Peyer's patch (tissue), 4 donors: ENCODE measurements at regions not wholly inside any gene's neighbourhood (a gene's known extent, or its start where the extent isn't known, plus 50 kb on each side); places are given as distances from the start of the nearest gene placed in this dataset.

Experiments
- DNase-seq, 3 donors: peaks; one replicate each; pipeline ENCODE4 v3.0.0-alpha.2; 2017 to 2019
- H3K27ac ChIP-seq, 4 donors: fragments of 200-600 bp; sonication (generic); one replicate each; pipeline ENCODE4 v1.5.1; 2016 to 2019
- H3K27me3 ChIP-seq, 2 donors: fragments of 200-600 bp; sonication (generic); one replicate each; pipeline ENCODE4 v1.5.1; 2019
- H3K36me3 ChIP-seq, 3 donors: fragments of 200-600 bp; sonication (generic); one replicate each; pipeline ENCODE4 v1.5.1; 2016 to 2019
- H3K4me1 ChIP-seq, 4 donors: fragments of 200-600 bp; sonication (generic); one replicate each; pipeline ENCODE4 v1.5.1; 2016 to 2019
- H3K4me3 ChIP-seq, 4 donors: fragments of 200-600 bp; sonication (generic); 1 replicate in 3 of 4; 2 replicates in 1 of 4; pipeline ENCODE4 v1.5.1; 2016 to 2019; ENCODE audit warnings: mild to moderate bottlenecking in 1 of 4
- H3K9me3 ChIP-seq, 4 donors: fragments of 200-600 bp; sonication (generic); one replicate each; pipeline ENCODE4 v1.5.1; 2016 to 2019; ENCODE audit warnings: mild to moderate bottlenecking in 1 of 4
- CTCF ChIP-seq, 6 experiments: fragments of 450-650 bp in 4 of 6; fragments of 200-600 bp in 2 of 6; sonication (generic) in 1 of 6; IDR thresholded peaks; one replicate each; pipeline ENCODE4 v1.5.1; 2017 to 2019; ENCODE audit warnings: antibody characterized with exemption in 6 of 6, mild to moderate bottlenecking in 3 of 6, moderate library complexity in 1 of 6
- POLR2A ChIP-seq, 2 donors: fragments of 450-650 bp; IDR thresholded peaks; one replicate each; pipeline ENCODE4 v1.5.1; 2017; ENCODE audit warnings: antibody characterized with exemption in 2 of 2, mild to moderate bottlenecking in 2 of 2, moderate library complexity in 2 of 2

- Histone ChIP-seq H3K27ac (no peak overlapping the region), H3K27me3 (no peaks in the 10 kb centered on the region), H3K4me3 (no peak overlapping the region), H3K9me3 (no peaks in the 10 kb centered on the region), H3K36me3 (no peaks in the 10 kb centered on the region), H3K4me1 (no peaks in the 10 kb centered on the region)
- TF ChIP-seq POLR2A (IDR thresholded peaks at IDR 0.05) = no peak
- TF ChIP-seq CTCF (IDR thresholded peaks at IDR 0.05) = no peak
- DNase-seq = no peak
These were observed 115.2 kb upstream of the CPHXL start for GRCh38 chr16:75841517-75841916.

GRCh38 chr16:75847172-75847571 lies 120.9 kb upstream of the CPHXL start:
- H3K4me3 ChIP-seq = no peak overlapping the region
- no peak for DNase-seq
- H3K4me1 ChIP-seq = no peaks in the 10 kb centered on the region
- H3K27me3 ChIP-seq = no peaks in the 10 kb centered on the region
- H3K27ac ChIP-seq = no peak overlapping the region
- H3K9me3 ChIP-seq = no peaks in the 10 kb centered on the region
- no peak for TF ChIP-seq CTCF (IDR thresholded peaks at IDR 0.05)
- TF ChIP-seq POLR2A (IDR thresholded peaks at IDR 0.05) = no peak
- H3K36me3 ChIP-seq = no peaks in the 10 kb centered on the region

- H3K4me3 ChIP-seq = no peak overlapping the region
- H3K4me1 ChIP-seq = no peaks in the 10 kb centered on the region
- no peaks in the 10 kb centered on the region for H3K27me3 ChIP-seq
- no peak for DNase-seq
- H3K27ac ChIP-seq = no peak overlapping the region
- H3K36me3 ChIP-seq = no peaks in the 10 kb centered on the region
- H3K9me3 ChIP-seq = no peaks in the 10 kb centered on the region
- no peak for TF ChIP-seq POLR2A (IDR thresholded peaks at IDR 0.05)
- TF ChIP-seq CTCF (IDR thresholded peaks at IDR 0.05) = no peak
These were observed 127.9 kb upstream of the CPHXL start for GRCh38 chr16:75854152-75854551.

GRCh38 chr16:75860326-75861053 lies 134.2 kb upstream of the CPHXL start:
- TF ChIP-seq POLR2A (IDR thresholded peaks at IDR 0.05) (no peak), CTCF (IDR thresholded peaks at IDR 0.05) (no peak)
- no peaks in the 10 kb centered on the region for H3K27me3 ChIP-seq
- DNase-seq = no peak
- H3K4me1 ChIP-seq = no peaks in the 10 kb centered on the region
- no peak overlapping the region for H3K27ac ChIP-seq
- H3K36me3 ChIP-seq = no peaks in the 10 kb centered on the region
- no peak overlapping the region for H3K4me3 ChIP-seq
- H3K9me3 ChIP-seq = no peaks in the 10 kb centered on the region

- TF ChIP-seq POLR2A (IDR thresholded peaks at IDR 0.05) (no peak), CTCF (IDR thresholded peaks at IDR 0.05) (no peak)
- Histone ChIP-seq H3K36me3 (no peaks in the 10 kb centered on the region), H3K4me3 (no peak overlapping the region), H3K27me3 (no peaks in the 10 kb centered on the region), H3K9me3 (no peaks in the 10 kb centered on the region), H3K4me1 (no peaks in the 10 kb centered on the region), H3K27ac (no peak overlapping the region)
- no peak for DNase-seq
These were observed 135.2 kb upstream of the CPHXL start for GRCh38 chr16:75861311-75862097.
